ENCODE measurements at regions not wholly inside any gene's neighbourhood (a gene's known extent, or its start where the extent isn't known, plus 50 kb on each side); places are given as distances from the start of the nearest gene placed in this dataset.

GRCh38 chr19:28646629-28647028, 566.3 kb downstream of the UQCRFS1 start:
- no peaks in the 10 kb centered on the region for H3K4me1 ChIP-seq
- DNase-seq (ENCODE audit: low spot score in 2 of 2): no peak
- no peaks in the 10 kb centered on the region for H3K36me3 ChIP-seq
- no peaks in the 10 kb centered on the region for H3K27me3 ChIP-seq
- no peak for TF ChIP-seq CTCF (IDR thresholded peaks at IDR 0.05)
- intact Hi-C loops (cut with DNase I): no loop called here
- no peaks in the 10 kb centered on the region for H3K9me3 ChIP-seq
- H3K27ac ChIP-seq: no peak overlapping the region
- no peak overlapping the region for H3K4me3 ChIP-seq

- no peaks in the 10 kb centered on the region for H3K4me1 ChIP-seq
- no peaks in the 10 kb centered on the region for H3K27me3 ChIP-seq
- no peak for DNase-seq (ENCODE audit: low spot score in 2 of 2)
- no peak for TF ChIP-seq CTCF (IDR thresholded peaks at IDR 0.05)
- no peaks in the 10 kb centered on the region for H3K36me3 ChIP-seq
- intact Hi-C loops (cut with DNase I): no loop called here
- no peaks in the 10 kb centered on the region for H3K9me3 ChIP-seq
- no peak overlapping the region for H3K4me3 ChIP-seq
- no peak overlapping the region for H3K27ac ChIP-seq
Measured at GRCh38 chr19:28644169-28644775, 568.7 kb downstream of the UQCRFS1 start.

GRCh38 chr19:28642787-28643683, 569.9 kb downstream of the UQCRFS1 start:
- no peak for TF ChIP-seq CTCF (IDR thresholded peaks at IDR 0.05)
- intact Hi-C loops (cut with DNase I): no loop called here
- Histone ChIP-seq H3K36me3 (no peaks in the 10 kb centered on the region), H3K4me1 (no peaks in the 10 kb centered on the region), H3K27ac (no peak overlapping the region), H3K9me3 (no peaks in the 10 kb centered on the region), H3K4me3 (no peak overlapping the region), H3K27me3 (no peaks in the 10 kb centered on the region)
- DNase-seq (ENCODE audit: low spot score in 2 of 2): no peak

- Histone ChIP-seq H3K27ac (no peak overlapping the region), H3K9me3 (no peaks in the 10 kb centered on the region), H3K4me1 (no peaks in the 10 kb centered on the region), H3K36me3 (no peaks in the 10 kb centered on the region), H3K4me3 (no peak overlapping the region), H3K27me3 (no peaks in the 10 kb centered on the region)
- no peak for DNase-seq (ENCODE audit: low spot score in 2 of 2)
- intact Hi-C loops (cut with DNase I): no loop called here
- no peak for TF ChIP-seq CTCF (IDR thresholded peaks at IDR 0.05)
Measured at GRCh38 chr19:28641395-28641794, 571.6 kb downstream of the UQCRFS1 start.

GRCh38 chr19:28640506-28640905, 572.4 kb downstream of the UQCRFS1 start:
- no peak overlapping the region for H3K27ac ChIP-seq
- no peaks in the 10 kb centered on the region for H3K4me1 ChIP-seq
- intact Hi-C loops (cut with DNase I): no loop called here
- H3K9me3 ChIP-seq: no peaks in the 10 kb centered on the region
- DNase-seq (ENCODE audit: low spot score in 2 of 2): no peak
- H3K36me3 ChIP-seq: no peaks in the 10 kb centered on the region
- no peaks in the 10 kb centered on the region for H3K27me3 ChIP-seq
- H3K4me3 ChIP-seq: no peak overlapping the region
- TF ChIP-seq CTCF (IDR thresholded peaks at IDR 0.05): no peak
